Mesothelial cell of epicardium (in vitro differentiated cells): ENCODE measurements at regions not wholly inside any gene's neighbourhood (a gene's known extent, or its start where the extent isn't known, plus 50 kb on each side); places are given as distances from the start of the nearest gene placed in this dataset.

ENCODE experiments used
- DNase-seq, 2 experiments: peaks; one replicate each; pipeline ENCODE4 v3.0.0; 2021; ENCODE audit warnings: low spot score in 2 of 2; ENCODE audit not compliant: unreplicated experiment in 2 of 2
- H3K27ac Mint-ChIP-seq: 2 replicates; pipeline ENCODE4 v1.8.0; 2021; ENCODE audit warnings: mixed read lengths
- H3K27me3 Mint-ChIP-seq: 2 replicates; pipeline ENCODE4 v1.8.0; 2021; ENCODE audit warnings: low read depth, mixed read lengths
- H3K36me3 Mint-ChIP-seq: 2 replicates; pipeline ENCODE4 v1.8.0; 2021; ENCODE audit warnings: mixed read lengths
- H3K4me1 Mint-ChIP-seq: 2 replicates; pipeline ENCODE4 v1.8.0; 2021; ENCODE audit warnings: mixed read lengths
- H3K4me3 Mint-ChIP-seq: 2 replicates; pipeline ENCODE4 v1.8.0; 2021; ENCODE audit warnings: mild to moderate bottlenecking, moderate library complexity, mixed read lengths
- H3K9me3 Mint-ChIP-seq: 2 replicates; pipeline ENCODE4 v1.8.0; 2021; ENCODE audit warnings: mixed read lengths
- CTCF ChIP-seq: fragments of 200-600 bp; sonication (generic); IDR thresholded peaks from one replicate; pipeline ENCODE4 v1.5.0; 2021; ENCODE audit warnings: antibody characterized with exemption; ENCODE audit not compliant: unreplicated experiment

- Mint-ChIP-seq H3K4me3 (no peak overlapping the region), H3K4me1 (peaks cover 35% of the 10 kb centered on the region), H3K9me3 (no peaks in the 10 kb centered on the region), H3K27me3 (no peaks in the 10 kb centered on the region), H3K36me3 (no peaks in the 10 kb centered on the region), H3K27ac (no peak overlapping the region)
- TF ChIP-seq CTCF = no peak
- DNase-seq = no peak
These were observed 462.2 kb upstream of the RARB start for GRCh38 chr3:24965706-24966385.

- H3K4me3 Mint-ChIP-seq = no peak overlapping the region
- no peaks in the 10 kb centered on the region for H3K27me3 Mint-ChIP-seq
- peaks cover 4% of the 10 kb centered on the region for H3K36me3 Mint-ChIP-seq
- peaks cover 11% of the 10 kb centered on the region for H3K9me3 Mint-ChIP-seq
- no peak for TF ChIP-seq CTCF
- no peak for DNase-seq
- peaks cover 35% of the 10 kb centered on the region for H3K4me1 Mint-ChIP-seq
- H3K27ac Mint-ChIP-seq = no peak overlapping the region
These were observed 460.0 kb upstream of the RARB start for GRCh38 chr3:24968036-24968435.

- Mint-ChIP-seq H3K27me3 (no peaks in the 10 kb centered on the region), H3K27ac (no peak overlapping the region), H3K9me3 (peaks cover 24% of the 10 kb centered on the region), H3K36me3 (peaks cover 23% of the 10 kb centered on the region), H3K4me1 (peaks cover 9% of the 10 kb centered on the region), H3K4me3 (no peak overlapping the region)
- no peak for DNase-seq
- TF ChIP-seq CTCF = no peak
These were observed 455.6 kb upstream of the RARB start for GRCh38 chr3:24972491-24972890.

GRCh38 chr3:24981309-24981708, 446.8 kb upstream of the RARB start:
- H3K4me3 Mint-ChIP-seq = no peak overlapping the region
- H3K9me3 Mint-ChIP-seq = peaks cover 32% of the 10 kb centered on the region
- H3K27me3 Mint-ChIP-seq = no peaks in the 10 kb centered on the region
- TF ChIP-seq CTCF = no peak
- H3K27ac Mint-ChIP-seq = no peak overlapping the region
- no peak for DNase-seq
- H3K36me3 Mint-ChIP-seq = peaks cover 27% of the 10 kb centered on the region
- H3K4me1 Mint-ChIP-seq = peaks cover 12% of the 10 kb centered on the region

GRCh38 chr3:24981924-24982323, 446.1 kb upstream of the RARB start:
- H3K36me3 Mint-ChIP-seq = peaks cover 25% of the 10 kb centered on the region
- no peak for DNase-seq
- H3K27me3 Mint-ChIP-seq = no peaks in the 10 kb centered on the region
- H3K4me3 Mint-ChIP-seq = no peak overlapping the region
- no peak overlapping the region for H3K27ac Mint-ChIP-seq
- TF ChIP-seq CTCF = no peak
- H3K9me3 Mint-ChIP-seq = peaks cover 32% of the 10 kb centered on the region
- peaks cover 16% of the 10 kb centered on the region for H3K4me1 Mint-ChIP-seq

- no peak for DNase-seq
- Mint-ChIP-seq H3K4me1 (peaks cover 26% of the 10 kb centered on the region), H3K27ac (no peak overlapping the region), H3K36me3 (peaks cover 4% of the 10 kb centered on the region), H3K9me3 (peaks cover 4% of the 10 kb centered on the region), H3K27me3 (no peaks in the 10 kb centered on the region), H3K4me3 (no peak overlapping the region)
- TF ChIP-seq CTCF = no peak
These were observed 442.4 kb upstream of the RARB start for GRCh38 chr3:24985668-24986067.
